ENCODE measurements at regions not wholly inside any gene's neighbourhood (a gene's known extent, or its start where the extent isn't known, plus 50 kb on each side); places are given as distances from the start of the nearest gene placed in this dataset.

- TF ChIP-seq TAF1 (IDR thresholded peaks at IDR 0.05; ENCODE audit: borderline replicate concordance, low read depth, low read length): no peak
- TF ChIP-seq POLR2AphosphoS5 (IDR thresholded peaks at IDR 0.05; ENCODE audit: low read depth, low read length): no peak
Observed at GRCh38 chr3:177367788-177368187, 170.5 kb upstream of the TBL1XR1 start.
